DND-41 (cell line): ENCODE measurements at regions not wholly inside any gene's neighbourhood (a gene's known extent, or its start where the extent isn't known, plus 50 kb on each side); places are given as distances from the start of the nearest gene placed in this dataset.

Experiments used
- CTCF ChIP-seq: IDR thresholded peaks from 2 replicates; pipeline ENCODE4 v1.5.1; 2012; ENCODE audit warnings: borderline replicate concordance, low read length, moderate library complexity, mild to moderate bottlenecking; ENCODE audit not compliant: poor library complexity, severe bottlenecking; ENCODE audit errors: extremely low read depth
- EZH2 ChIP-seq: IDR thresholded peaks from 3 replicates; pipeline ENCODE4 v1.6.1; 2012; ENCODE audit warnings: borderline replicate concordance, low read depth, mild to moderate bottlenecking, moderate library complexity, low read length, inconsistent platforms; ENCODE audit not compliant: severe bottlenecking

- TF ChIP-seq CTCF (no peak), EZH2 (no peak)
These were observed 650.8 kb upstream of the KLF12 start for GRCh38 chr13:74784959-74785358.
